Fibroblast of lung (primary cell): ENCODE measurements at regions not wholly inside any gene's neighbourhood (a gene's known extent, or its start where the extent isn't known, plus 50 kb on each side); places are given as distances from the start of the nearest gene placed in this dataset.

ENCODE experiments used
- EZH2 ChIP-seq: IDR thresholded peaks from 2 replicates; pipeline ENCODE4 v1.5.1; 2012; ENCODE audit warnings: low read length, control low read depth, mild to moderate bottlenecking; ENCODE audit errors: missing control alignments
- TF ChIP-seq, protein P1 (sequence below), 2 donors: IDR thresholded peaks in 1 of 2; conservative IDR thresholded peaks in 1 of 2; 1 replicate in 1 of 2; 2 replicates in 1 of 2; pipeline ENCODE4 v1.5.1; 2011 to 2012; ENCODE audit warnings: low read length in 2 of 2, control low read depth in 1 of 2, inconsistent platforms in 1 of 2, low read depth in 1 of 2, mild to moderate bottlenecking in 1 of 2

- TF ChIP-seq EZH2 = no peak
- TF ChIP-seq, protein P1, sequence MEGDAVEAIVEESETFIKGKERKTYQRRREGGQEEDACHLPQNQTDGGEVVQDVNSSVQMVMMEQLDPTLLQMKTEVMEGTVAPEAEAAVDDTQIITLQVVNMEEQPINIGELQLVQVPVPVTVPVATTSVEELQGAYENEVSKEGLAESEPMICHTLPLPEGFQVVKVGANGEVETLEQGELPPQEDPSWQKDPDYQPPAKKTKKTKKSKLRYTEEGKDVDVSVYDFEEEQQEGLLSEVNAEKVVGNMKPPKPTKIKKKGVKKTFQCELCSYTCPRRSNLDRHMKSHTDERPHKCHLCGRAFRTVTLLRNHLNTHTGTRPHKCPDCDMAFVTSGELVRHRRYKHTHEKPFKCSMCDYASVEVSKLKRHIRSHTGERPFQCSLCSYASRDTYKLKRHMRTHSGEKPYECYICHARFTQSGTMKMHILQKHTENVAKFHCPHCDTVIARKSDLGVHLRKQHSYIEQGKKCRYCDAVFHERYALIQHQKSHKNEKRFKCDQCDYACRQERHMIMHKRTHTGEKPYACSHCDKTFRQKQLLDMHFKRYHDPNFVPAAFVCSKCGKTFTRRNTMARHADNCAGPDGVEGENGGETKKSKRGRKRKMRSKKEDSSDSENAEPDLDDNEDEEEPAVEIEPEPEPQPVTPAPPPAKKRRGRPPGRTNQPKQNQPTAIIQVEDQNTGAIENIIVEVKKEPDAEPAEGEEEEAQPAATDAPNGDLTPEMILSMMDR (conservative IDR thresholded peaks at IDR 0.05 in 1 of 2, IDR thresholded peaks at IDR 0.05 in 1 of 2; ENCODE audit: low read depth in 1 of 2, low read length in 2 of 2) = no peak
These were observed 510.3 kb upstream of the TMPRSS15 start for GRCh38 chr21:18913914-18914313.
